Astrocyte of the cerebellum (primary cell): ENCODE measurements at regions not wholly inside any gene's neighbourhood (a gene's known extent, or its start where the extent isn't known, plus 50 kb on each side); places are given as distances from the start of the nearest gene placed in this dataset.

Experiments
- DNase-seq: peaks from one replicate; pipeline ENCODE4 v3.0.0-alpha.2; 2011; ENCODE audit warnings: low read depth
- H3K4me3 ChIP-seq: 2 replicates; pipeline ENCODE4 v1.5.1; 2011; ENCODE audit warnings: mild to moderate bottlenecking, low read depth, low read length, moderate library complexity
- in situ Hi-C: cut with HindIII; loops from 2 replicates; pipeline ENCODE4 v1.10.0; 2017; ENCODE audit warnings: low sequenced_read_pairs
- TF ChIP-seq, protein P1 (sequence below): IDR thresholded peaks from 2 replicates; pipeline ENCODE4 v1.5.1; 2012; ENCODE audit warnings: low read length, low read depth, moderate library complexity, mild to moderate bottlenecking; ENCODE audit errors: missing control alignments

DNA sequence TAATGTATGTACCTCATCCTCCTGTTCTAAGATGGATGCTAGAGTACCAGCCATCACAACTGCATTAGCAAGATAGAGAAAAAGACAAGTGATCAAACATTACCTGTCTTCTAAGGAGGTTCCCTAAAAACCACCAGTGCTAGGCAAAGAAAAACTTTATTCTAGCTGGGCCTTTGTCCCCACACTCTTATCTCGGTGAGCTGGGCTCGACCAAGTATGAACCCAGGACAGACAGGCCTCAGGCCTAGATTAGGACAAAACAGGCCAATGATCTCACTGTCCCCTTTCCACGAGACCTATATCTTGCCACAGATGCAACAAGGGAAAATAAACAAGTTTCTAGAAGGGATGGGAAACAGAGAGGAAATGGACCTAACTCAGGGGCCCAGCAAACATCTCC lies 127.6 kb upstream of the PKDCC start:
- in situ Hi-C loops: no loop called here
- TF ChIP-seq, protein P1, sequence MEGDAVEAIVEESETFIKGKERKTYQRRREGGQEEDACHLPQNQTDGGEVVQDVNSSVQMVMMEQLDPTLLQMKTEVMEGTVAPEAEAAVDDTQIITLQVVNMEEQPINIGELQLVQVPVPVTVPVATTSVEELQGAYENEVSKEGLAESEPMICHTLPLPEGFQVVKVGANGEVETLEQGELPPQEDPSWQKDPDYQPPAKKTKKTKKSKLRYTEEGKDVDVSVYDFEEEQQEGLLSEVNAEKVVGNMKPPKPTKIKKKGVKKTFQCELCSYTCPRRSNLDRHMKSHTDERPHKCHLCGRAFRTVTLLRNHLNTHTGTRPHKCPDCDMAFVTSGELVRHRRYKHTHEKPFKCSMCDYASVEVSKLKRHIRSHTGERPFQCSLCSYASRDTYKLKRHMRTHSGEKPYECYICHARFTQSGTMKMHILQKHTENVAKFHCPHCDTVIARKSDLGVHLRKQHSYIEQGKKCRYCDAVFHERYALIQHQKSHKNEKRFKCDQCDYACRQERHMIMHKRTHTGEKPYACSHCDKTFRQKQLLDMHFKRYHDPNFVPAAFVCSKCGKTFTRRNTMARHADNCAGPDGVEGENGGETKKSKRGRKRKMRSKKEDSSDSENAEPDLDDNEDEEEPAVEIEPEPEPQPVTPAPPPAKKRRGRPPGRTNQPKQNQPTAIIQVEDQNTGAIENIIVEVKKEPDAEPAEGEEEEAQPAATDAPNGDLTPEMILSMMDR: no peak
- DNase-seq: no peak
- no peak overlapping the region for H3K4me3 ChIP-seq

DNA sequence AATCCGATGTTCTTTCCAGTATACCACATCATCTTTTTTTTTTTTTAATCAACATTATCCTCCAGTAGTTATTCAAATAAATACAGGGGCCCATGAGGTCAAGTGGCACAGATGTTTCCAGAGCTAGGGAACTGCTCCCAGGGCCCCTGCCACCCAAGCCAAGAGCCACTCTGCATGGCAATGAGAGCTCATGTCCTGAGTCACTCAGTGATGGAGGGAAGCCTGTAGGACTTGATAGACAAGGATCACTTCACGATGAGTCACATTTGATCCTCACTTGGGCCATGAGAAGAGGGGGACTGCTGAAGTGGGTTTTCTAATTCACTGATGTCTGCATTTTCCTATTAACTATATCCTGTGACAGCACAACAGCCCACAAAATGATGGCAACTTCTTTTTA lies 127.0 kb upstream of the PKDCC start:
- in situ Hi-C loops: no loop called here

DNA sequence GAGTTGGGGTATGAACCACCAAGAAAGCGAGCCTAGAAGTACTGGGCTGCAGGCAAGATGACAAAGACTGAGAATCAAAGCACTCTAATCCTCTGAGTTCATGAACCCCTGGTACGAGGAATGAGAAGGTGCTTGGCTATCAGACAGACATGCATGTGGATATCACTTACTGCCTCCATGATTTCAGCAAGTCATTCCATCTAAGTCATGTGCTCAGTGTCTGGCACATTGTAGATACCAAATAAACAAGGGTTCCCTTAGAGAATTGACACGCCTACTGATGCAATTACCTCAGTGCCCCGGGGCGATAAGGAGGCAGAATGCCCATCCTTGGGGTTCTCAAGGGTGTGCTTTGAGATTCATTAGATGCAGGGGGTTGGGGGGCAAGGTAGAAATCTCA lies 125.6 kb upstream of the PKDCC start:
- TF ChIP-seq, protein P1: no peak
- no peak for DNase-seq
- H3K4me3 ChIP-seq: no peak overlapping the region
- in situ Hi-C loops: no loop called here

More for the DNA sequence above, 127.0 kb upstream of the PKDCC start:
- no peak for DNase-seq
- TF ChIP-seq, protein P1: no peak
- H3K4me3 ChIP-seq: no peak overlapping the region

DNA sequence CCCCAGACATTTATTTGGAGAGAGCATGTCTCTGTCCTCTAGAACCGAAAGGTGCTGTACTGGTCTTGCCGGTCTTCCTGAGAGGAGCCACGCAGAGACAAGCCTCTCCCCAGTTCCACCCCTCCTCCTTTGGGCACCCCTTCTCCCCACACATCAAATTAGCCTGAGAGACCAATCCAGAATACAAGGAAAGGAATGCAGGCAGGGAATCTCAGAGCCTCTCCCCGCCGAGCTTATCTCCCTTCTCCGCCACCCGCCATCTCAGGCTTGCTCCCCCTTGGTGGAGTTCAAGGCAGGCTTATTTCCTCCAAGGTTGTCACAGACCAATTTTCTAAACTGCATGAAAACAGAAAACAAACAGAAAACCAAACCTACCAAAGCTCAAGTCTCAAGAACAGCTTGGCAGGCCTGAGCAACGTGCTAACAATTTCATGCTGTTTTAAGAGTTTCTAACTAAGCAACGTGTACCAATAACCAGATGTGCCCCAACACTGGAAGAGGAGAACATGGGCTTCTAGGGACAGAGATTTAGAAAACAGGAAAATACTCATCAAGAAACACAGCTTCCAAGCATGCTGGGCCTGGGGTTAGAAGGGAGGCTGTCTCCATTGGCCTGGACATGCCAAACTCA lies 124.5 kb upstream of the PKDCC start:
- in situ Hi-C loops: no loop called here
- H3K4me3 ChIP-seq: no peak overlapping the region
- DNase-seq: no peak
- TF ChIP-seq, protein P1: no peak

DNA sequence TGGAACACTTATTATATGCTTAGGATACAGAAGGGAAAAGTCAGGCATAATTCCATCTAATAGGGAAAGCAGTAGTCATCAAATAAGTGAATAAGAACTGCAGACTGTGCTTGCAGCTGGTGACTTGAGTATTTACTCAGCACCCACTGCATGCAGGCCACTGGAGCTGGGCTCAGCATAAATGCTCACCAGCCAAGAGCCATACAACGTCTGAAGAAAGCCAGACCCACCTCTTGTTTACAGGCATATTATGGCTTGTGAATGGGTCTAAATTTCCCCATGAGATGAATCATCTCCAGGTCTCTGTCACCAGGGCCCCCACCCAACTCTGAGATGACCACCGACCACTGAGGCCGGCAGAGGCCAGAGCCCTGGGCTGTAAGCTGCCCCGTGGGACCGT lies 123.8 kb upstream of the PKDCC start:
- no peak for DNase-seq
- in situ Hi-C loops: no loop called here
- H3K4me3 ChIP-seq: no peak overlapping the region
- TF ChIP-seq, protein P1: no peak

DNA sequence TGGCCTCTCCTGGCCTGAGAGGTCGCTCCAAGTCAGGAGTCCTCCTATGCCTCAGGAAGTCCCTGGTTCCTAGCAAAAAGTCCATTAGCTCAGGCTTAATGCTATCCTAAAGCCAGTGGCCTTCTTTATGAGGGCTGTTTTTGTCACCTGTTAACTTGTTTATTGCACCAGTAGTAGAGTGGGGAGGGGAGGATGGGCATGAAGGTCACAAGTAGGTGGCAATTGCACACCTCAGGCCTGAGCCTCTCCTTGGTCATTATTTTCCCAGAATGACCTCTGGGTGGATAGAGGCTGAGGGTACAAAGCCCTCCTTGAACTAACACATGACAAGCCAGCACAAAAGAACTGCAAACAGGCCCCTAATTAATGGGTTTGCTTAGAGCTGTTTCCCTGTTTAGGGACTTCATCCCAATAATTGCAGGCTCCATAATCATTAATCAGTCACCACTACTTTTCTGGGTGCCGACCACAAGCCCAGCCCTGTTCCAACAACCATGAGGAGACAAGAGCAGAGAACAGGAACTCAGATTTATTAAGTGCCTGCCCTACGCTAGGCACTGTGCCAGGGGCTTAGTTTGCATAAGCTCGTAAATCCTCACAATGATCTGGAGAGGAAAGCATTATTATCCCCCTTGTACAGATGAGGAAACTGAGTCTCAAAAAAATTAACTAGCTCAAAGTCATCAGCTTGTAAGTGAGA lies 123.0 kb upstream of the PKDCC start:
- DNase-seq: no peak
- in situ Hi-C loops: no loop called here
- H3K4me3 ChIP-seq: no peak overlapping the region
- TF ChIP-seq, protein P1: no peak
